GM18520 (cell line): ENCODE measurements at regions not wholly inside any gene's neighbourhood (a gene's known extent, or its start where the extent isn't known, plus 50 kb on each side); places are given as distances from the start of the nearest gene placed in this dataset.
"Not testable (repeated sequence)": the region's sequence is repeated elsewhere in the genome, so short reads cannot be mapped to it uniquely, and the experiment has no call there.

ENCODE experiments used
- ATAC-seq: cut with Tn5 transposase; IDR thresholded peaks from one replicate; pipeline ENCODE4 v1.9.1; 2021; ENCODE audit not compliant: unreplicated experiment

DNA sequence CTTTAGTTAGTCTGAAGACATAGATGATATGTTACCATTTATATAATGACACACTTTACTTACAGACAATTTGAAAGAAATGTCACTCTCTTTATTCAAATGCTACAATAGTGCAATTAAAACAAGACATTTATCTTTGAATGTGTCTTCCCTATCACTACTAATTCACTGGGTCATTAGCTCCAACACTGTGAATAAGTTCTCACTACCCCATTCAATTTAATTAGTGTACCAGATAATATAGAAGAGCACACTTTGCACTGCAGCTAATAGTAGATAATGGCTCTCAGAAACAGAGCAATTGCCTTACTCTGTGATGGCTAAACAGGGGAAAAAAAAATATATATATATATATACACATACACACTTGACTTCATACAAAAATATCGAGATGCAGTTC lies 497.0 kb downstream of the DTWD2 start:
- ATAC-seq = no peak

- no peak for ATAC-seq
Measured at GRCh38 chr5:118486647-118487225, 501.6 kb downstream of the DTWD2 start.

GRCh38 chr5:118479285-118479684 lies 509.1 kb downstream of the DTWD2 start:
- no peak for ATAC-seq

GRCh38 chr5:118478852-118479251 lies 509.5 kb downstream of the DTWD2 start:
- no peak for ATAC-seq

- ATAC-seq = no peak
Measured at GRCh38 chr5:118468085-118468484, 520.3 kb downstream of the DTWD2 start.

- ATAC-seq = no peak
Measured at GRCh38 chr5:118467103-118467502, 521.2 kb downstream of the DTWD2 start.

GRCh38 chr5:118466418-118466817 lies 521.9 kb downstream of the DTWD2 start:
- no peak for ATAC-seq

DNA sequence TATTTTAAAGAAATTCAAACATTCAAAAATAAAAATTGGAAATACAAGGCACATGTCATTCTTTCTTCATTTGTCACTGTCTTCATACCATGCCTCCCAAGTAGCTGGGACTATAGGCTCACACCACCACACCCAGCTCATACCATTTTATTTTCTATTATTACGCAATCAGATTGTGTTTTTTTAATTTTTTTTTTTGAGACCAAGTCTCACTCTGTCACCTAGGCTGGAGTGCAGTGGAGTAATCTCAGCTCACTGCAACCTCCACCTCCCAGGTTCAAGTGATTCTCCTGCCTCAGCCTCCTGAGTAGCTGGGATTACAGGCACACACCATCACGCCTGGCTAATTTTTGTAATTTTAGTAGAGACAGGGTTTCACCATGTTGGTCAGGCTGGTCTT lies 526.1 kb downstream of the DTWD2 start:
- ATAC-seq = not testable (repeated sequence)

DNA sequence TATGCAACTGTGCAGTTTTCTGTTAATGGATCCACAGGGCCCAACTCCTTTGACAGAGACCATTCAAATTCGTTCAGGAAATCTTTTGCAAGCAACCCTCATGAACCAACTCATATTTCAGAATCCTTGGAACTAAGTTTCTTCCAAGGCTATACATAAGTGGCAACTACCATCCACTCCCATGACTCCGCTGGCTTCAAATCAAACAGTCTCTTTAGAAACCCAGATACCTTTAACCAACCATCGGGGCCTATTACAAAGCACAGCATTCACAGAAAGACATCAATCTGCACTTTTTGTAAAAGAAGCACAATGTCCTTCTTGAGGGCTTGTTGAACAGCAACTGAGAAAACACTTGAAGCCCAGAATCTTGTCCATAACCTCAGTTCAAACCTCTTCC lies 526.9 kb downstream of the DTWD2 start:
- no peak for ATAC-seq

GRCh38 chr5:118459490-118459889 lies 528.9 kb downstream of the DTWD2 start:
- no peak for ATAC-seq

GRCh38 chr5:118456085-118456484 lies 532.3 kb downstream of the DTWD2 start:
- ATAC-seq = no peak

DNA sequence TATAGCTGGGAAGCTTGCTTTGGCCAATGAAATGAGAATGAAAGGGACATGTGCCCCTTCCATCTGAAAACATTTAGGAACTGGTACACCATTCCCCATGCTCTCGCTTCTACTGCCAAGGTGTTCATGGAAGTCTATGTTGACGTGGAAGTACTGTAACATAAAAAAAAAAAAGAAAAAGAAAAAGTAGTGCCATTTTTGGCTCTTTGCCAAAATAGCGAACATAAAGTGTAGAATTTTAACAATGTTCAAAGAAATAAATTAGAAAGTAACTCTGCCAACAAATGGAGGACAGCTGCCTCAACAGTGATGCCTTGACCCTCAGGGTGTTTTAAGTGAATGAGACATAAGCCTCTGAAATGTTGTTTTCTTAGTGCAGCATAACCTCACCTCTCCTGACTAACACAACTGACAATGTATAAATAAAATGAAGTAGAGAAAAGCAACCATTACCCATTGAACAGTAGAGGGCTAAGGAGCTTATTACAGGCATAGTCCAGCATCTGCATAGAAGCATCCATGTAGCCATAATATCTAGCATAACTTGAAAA lies 536.6 kb downstream of the DTWD2 start:
- ATAC-seq = no peak

DNA sequence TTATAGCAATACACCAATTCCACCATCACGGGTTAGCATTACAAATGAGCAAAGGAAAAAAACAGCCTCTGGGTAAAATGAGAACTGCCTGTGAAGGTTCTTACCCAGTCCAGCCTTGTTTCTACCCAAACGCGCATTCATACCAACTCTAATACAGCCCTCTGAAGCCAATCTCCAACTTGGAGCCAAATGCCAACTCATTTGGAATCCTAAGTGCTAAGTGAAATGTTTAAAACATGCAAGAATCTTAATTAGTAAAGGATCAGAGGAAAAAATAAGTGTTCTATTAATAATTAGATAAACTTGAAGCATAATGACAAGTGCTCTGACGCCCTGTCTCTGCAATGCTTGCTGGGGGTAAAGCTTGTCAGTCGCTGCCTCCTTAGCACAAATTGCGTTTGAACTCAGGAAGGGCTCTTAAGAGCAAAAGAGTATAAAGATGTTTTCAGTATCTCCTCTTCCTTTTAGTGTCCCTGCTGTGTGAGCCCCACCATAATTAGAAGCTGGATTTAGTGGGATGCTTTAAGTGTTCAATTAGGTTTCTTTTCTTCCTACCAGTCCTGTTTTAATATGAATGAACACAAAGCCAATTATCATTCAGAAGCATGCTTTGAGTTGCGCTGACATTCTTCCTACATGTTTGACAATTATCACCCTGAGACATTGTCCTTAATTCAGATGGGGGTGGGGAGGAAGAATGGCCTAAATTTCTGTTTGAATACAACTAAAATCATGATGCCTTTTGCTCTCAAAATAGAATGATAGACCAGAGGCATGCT lies 537.6 kb downstream of the DTWD2 start:
- ATAC-seq = no peak

GRCh38 chr5:118447350-118447749 lies 541.0 kb downstream of the DTWD2 start:
- no peak for ATAC-seq

DNA sequence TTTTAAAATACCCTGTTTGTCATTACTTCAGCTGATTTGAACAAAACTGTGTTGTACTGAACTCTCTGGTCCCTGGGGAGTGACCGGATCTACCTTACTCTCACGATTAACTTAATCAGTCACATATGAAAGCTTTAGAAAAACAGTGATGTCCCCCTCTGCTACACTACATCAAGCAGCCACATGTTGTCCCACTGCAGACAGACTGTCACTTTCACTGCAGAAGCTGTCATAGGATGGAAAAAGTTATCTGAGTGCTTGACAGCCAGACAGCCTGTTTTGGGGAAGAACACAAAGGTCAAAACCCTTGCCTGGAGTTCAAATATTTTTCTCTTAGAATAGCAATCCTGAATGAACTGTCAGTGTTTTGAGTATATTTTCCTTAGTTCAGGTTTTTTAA lies 546.4 kb downstream of the DTWD2 start:
- ATAC-seq = no peak

DNA sequence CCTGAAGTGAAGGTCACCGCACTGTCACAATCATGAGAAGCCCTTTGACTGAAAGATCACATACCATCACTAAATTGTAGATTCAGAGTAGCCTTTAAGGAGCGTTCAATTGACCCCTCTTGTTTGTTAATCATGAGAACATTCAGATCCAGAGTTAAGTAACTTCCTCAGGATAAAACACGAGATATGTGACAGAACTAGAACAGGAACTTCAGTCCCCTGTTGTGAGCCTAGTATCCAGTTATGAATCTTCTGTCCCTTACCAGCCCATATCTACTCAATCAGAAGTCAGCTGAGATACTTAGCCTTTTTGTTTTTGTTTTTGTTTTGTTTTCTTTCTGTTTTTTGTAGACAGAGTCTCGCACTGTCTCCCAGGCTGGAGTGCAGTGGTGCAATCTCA lies 547.3 kb downstream of the DTWD2 start:
- ATAC-seq = no peak

DNA sequence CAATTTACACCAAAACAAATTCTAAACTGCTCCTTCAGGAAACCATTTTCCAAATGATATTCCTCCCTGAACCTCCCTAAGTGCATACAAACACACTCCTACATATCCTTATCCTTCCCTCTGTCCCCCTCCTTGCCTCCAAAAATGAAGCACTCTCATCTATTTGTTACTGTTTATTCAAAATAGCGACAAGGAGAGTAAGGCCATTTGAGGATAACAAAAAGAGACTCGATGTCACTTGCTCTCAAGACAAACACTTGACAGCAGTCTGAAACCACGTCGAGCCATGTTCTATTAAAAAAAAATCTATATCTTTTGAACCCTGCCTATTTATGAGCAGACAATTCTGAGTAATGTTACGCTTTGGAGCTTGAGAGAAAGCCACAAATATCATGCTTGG lies 547.9 kb downstream of the DTWD2 start:
- ATAC-seq = no peak

GRCh38 chr5:118439831-118440230 lies 548.5 kb downstream of the DTWD2 start:
- ATAC-seq = no peak

DNA sequence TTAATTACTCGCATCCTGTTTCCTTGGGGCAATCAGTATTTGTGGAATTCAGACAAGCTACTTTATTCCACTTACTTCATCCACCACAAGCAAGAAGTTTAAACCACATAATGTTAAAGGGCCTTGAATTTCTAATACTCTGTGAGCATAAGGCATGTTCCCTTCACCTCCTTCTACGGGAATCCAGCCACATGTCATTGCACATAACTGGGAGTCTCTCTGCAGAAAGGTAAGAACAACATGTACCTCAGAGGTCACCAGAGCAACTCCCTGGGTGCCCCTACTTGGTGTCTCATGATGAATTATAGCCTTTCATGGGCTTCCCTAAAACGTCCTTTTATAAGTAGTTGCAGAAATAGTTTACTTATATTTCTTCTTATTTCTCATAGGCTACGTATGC lies 553.2 kb downstream of the DTWD2 start:
- no peak for ATAC-seq

DNA sequence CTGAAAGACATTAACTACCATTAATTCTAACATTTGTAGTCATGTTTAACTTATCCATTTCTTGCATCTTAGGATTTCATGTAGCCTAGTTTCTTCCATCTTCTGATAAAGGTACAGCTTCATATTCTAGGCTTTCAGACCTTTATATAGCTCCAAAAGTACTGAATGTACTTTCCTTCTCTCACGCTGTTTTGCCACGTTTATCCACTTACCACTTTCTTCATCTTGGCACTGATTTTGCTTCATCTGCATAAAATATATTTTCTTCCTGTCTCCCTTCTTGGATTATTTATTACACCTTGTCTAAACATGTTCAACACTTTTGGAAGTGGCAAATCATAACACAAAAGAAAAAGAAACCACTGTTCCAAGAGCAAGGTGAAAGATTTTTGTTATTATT lies 553.8 kb downstream of the DTWD2 start:
- no peak for ATAC-seq

GRCh38 chr5:118430076-118430475 lies 558.3 kb downstream of the DTWD2 start:
- no peak for ATAC-seq

DNA sequence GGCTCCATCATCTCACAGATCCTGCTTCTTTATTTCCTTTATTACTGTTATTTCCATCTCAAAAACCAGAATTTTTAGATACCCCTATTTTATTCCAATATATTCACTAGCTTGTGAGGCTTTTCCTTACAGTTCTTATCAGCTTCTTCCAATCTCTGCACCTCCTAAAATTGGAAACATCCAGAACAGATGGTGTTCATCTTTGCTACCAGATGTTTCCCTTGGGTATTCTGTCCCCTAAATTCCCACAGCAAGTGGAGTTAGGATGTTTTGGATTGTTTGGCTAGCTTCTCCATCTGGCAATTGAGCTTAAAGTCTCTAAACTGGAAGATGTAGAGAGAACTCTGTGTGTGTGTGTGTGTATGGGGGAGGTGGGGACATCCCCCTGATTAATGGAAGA lies 580.4 kb downstream of the DTWD2 start:
- ATAC-seq = no peak

- ATAC-seq = no peak
Measured at GRCh38 chr5:118405650-118406061, 582.7 kb downstream of the DTWD2 start.
